BLaER1 (cell line): ENCODE measurements at regions not wholly inside any gene's neighbourhood (a gene's known extent, or its start where the extent isn't known, plus 50 kb on each side); places are given as distances from the start of the nearest gene placed in this dataset.

ENCODE experiments used
- H3K27ac ChIP-seq: shearing (Covaris generic); formaldehyde crosslinking; 2 replicates; pipeline ENCODE4 v1.8.1; 2022
- H3K27me3 ChIP-seq: shearing (Covaris generic); formaldehyde crosslinking; 2 replicates; pipeline ENCODE4 v1.8.1; 2022
- H3K36me3 ChIP-seq: shearing (Covaris generic); formaldehyde crosslinking; 2 replicates; pipeline ENCODE4 v1.8.1; 2022
- H3K4me1 ChIP-seq: shearing (Covaris generic); formaldehyde crosslinking; 2 replicates; pipeline ENCODE4 v1.8.1; 2022
- H3K4me2 ChIP-seq: shearing (Covaris generic); formaldehyde crosslinking; 2 replicates; pipeline ENCODE4 v1.8.1; 2022
- H3K4me3 ChIP-seq: shearing (Covaris generic); formaldehyde crosslinking; 2 replicates; pipeline ENCODE4 v1.8.1; 2022
- H3K9ac ChIP-seq: shearing (Covaris generic); formaldehyde crosslinking; 2 replicates; pipeline ENCODE4 v1.8.1; 2022
- H3K9me3 ChIP-seq: shearing (Covaris generic); formaldehyde crosslinking; 2 replicates; pipeline ENCODE4 v1.8.1; 2022
- H4K20me1 ChIP-seq: shearing (Covaris generic); formaldehyde crosslinking; 2 replicates; pipeline ENCODE4 v1.8.1; 2022
- Cebpa-rat ChIP-seq: shearing (Covaris generic); IDR thresholded peaks from 2 replicates; pipeline ENCODE4 v1.8.1; 2022

GRCh38 chr17:34126496-34126895 lies 128.6 kb upstream of the CCL2 start:
- TF ChIP-seq Cebpa-rat = no peak
- H3K9ac ChIP-seq = no peak overlapping the region
- peaks cover 13% of the 10 kb centered on the region for H3K4me1 ChIP-seq
- H3K4me2 ChIP-seq = no peak overlapping the region
- H3K36me3 ChIP-seq = no peaks in the 10 kb centered on the region
- no peaks in the 10 kb centered on the region for H3K9me3 ChIP-seq
- no peak overlapping the region for H3K4me3 ChIP-seq
- no peaks in the 10 kb centered on the region for H4K20me1 ChIP-seq
- H3K27me3 ChIP-seq = no peaks in the 10 kb centered on the region
- H3K27ac ChIP-seq = no peak overlapping the region

- H4K20me1 ChIP-seq = no peaks in the 10 kb centered on the region
- H3K4me2 ChIP-seq = no peak overlapping the region
- TF ChIP-seq Cebpa-rat = no peak
- no peaks in the 10 kb centered on the region for H3K27me3 ChIP-seq
- no peak overlapping the region for H3K27ac ChIP-seq
- peaks cover 13% of the 10 kb centered on the region for H3K4me1 ChIP-seq
- H3K9ac ChIP-seq = no peak overlapping the region
- no peaks in the 10 kb centered on the region for H3K9me3 ChIP-seq
- no peaks in the 10 kb centered on the region for H3K36me3 ChIP-seq
- no peak overlapping the region for H3K4me3 ChIP-seq
These were observed 128.1 kb upstream of the CCL2 start for GRCh38 chr17:34126965-34127364.

GRCh38 chr17:34130544-34130943 lies 124.5 kb upstream of the CCL2 start:
- no peaks in the 10 kb centered on the region for H4K20me1 ChIP-seq
- no peaks in the 10 kb centered on the region for H3K27me3 ChIP-seq
- H3K4me1 ChIP-seq = peaks cover 6% of the 10 kb centered on the region
- TF ChIP-seq Cebpa-rat = no peak
- H3K4me3 ChIP-seq = no peak overlapping the region
- H3K36me3 ChIP-seq = no peaks in the 10 kb centered on the region
- H3K9me3 ChIP-seq = no peaks in the 10 kb centered on the region
- no peak overlapping the region for H3K9ac ChIP-seq
- no peak overlapping the region for H3K27ac ChIP-seq
- no peak overlapping the region for H3K4me2 ChIP-seq

- H4K20me1 ChIP-seq = no peaks in the 10 kb centered on the region
- TF ChIP-seq Cebpa-rat = no peak
These were observed 123.7 kb upstream of the CCL2 start for GRCh38 chr17:34131386-34131785.

GRCh38 chr17:34133350-34133749 lies 121.7 kb upstream of the CCL2 start:
- no peak overlapping the region for H3K9ac ChIP-seq
- H3K4me2 ChIP-seq = no peak overlapping the region
- no peaks in the 10 kb centered on the region for H3K36me3 ChIP-seq
- H3K9me3 ChIP-seq = no peaks in the 10 kb centered on the region
- no peaks in the 10 kb centered on the region for H3K27me3 ChIP-seq
- TF ChIP-seq Cebpa-rat = no peak
- H3K4me1 ChIP-seq = no peaks in the 10 kb centered on the region
- no peaks in the 10 kb centered on the region for H4K20me1 ChIP-seq
- no peak overlapping the region for H3K27ac ChIP-seq
- no peak overlapping the region for H3K4me3 ChIP-seq

More at GRCh38 chr17:34131386-34131785, 123.7 kb upstream of the CCL2 start:
- no peak overlapping the region for H3K9ac ChIP-seq
- H3K27me3 ChIP-seq = no peaks in the 10 kb centered on the region
- no peak overlapping the region for H3K27ac ChIP-seq
- H3K4me1 ChIP-seq = no peaks in the 10 kb centered on the region
- H3K4me3 ChIP-seq = no peak overlapping the region
- no peak overlapping the region for H3K4me2 ChIP-seq
- no peaks in the 10 kb centered on the region for H3K9me3 ChIP-seq
- no peaks in the 10 kb centered on the region for H3K36me3 ChIP-seq

GRCh38 chr17:34135841-34136240 lies 119.2 kb upstream of the CCL2 start:
- no peak overlapping the region for H3K4me2 ChIP-seq

GRCh38 chr17:34140006-34140405 lies 115.1 kb upstream of the CCL2 start:
- no peak for TF ChIP-seq Cebpa-rat
- Histone ChIP-seq H4K20me1 (no peaks in the 10 kb centered on the region), H3K9ac (no peak overlapping the region), H3K27ac (no peak overlapping the region), H3K36me3 (no peaks in the 10 kb centered on the region), H3K4me1 (peaks cover 7% of the 10 kb centered on the region), H3K27me3 (no peaks in the 10 kb centered on the region), H3K4me3 (no peak overlapping the region), H3K9me3 (no peaks in the 10 kb centered on the region), H3K4me2 (peak overlapping the region; percentile 38)

More at GRCh38 chr17:34135841-34136240, 119.2 kb upstream of the CCL2 start:
- Histone ChIP-seq H3K9me3 (no peaks in the 10 kb centered on the region), H3K27ac (no peak overlapping the region), H3K4me3 (no peak overlapping the region), H3K9ac (no peak overlapping the region), H3K4me1 (peaks cover 7% of the 10 kb centered on the region), H3K27me3 (no peaks in the 10 kb centered on the region), H3K36me3 (no peaks in the 10 kb centered on the region), H4K20me1 (no peaks in the 10 kb centered on the region)
- no peak for TF ChIP-seq Cebpa-rat

GRCh38 chr17:34141590-34141989 lies 113.5 kb upstream of the CCL2 start:
- H3K36me3 ChIP-seq = no peaks in the 10 kb centered on the region
- peaks cover 7% of the 10 kb centered on the region for H3K4me1 ChIP-seq
- no peaks in the 10 kb centered on the region for H4K20me1 ChIP-seq
- H3K27ac ChIP-seq = no peak overlapping the region
- no peak for TF ChIP-seq Cebpa-rat
- H3K27me3 ChIP-seq = no peaks in the 10 kb centered on the region
- H3K4me3 ChIP-seq = no peak overlapping the region
- H3K9ac ChIP-seq = no peak overlapping the region
- no peaks in the 10 kb centered on the region for H3K9me3 ChIP-seq
- no peak overlapping the region for H3K4me2 ChIP-seq

- no peak overlapping the region for H3K27ac ChIP-seq
- no peaks in the 10 kb centered on the region for H3K27me3 ChIP-seq
- no peaks in the 10 kb centered on the region for H3K9me3 ChIP-seq
- no peaks in the 10 kb centered on the region for H3K36me3 ChIP-seq
- no peak overlapping the region for H3K9ac ChIP-seq
- peaks cover 7% of the 10 kb centered on the region for H3K4me1 ChIP-seq
- no peak for TF ChIP-seq Cebpa-rat
- H4K20me1 ChIP-seq = no peaks in the 10 kb centered on the region
- H3K4me2 ChIP-seq = no peak overlapping the region
- H3K4me3 ChIP-seq = no peak overlapping the region
These were observed 111.7 kb upstream of the CCL2 start for GRCh38 chr17:34143430-34143829.

- Histone ChIP-seq H4K20me1 (no peaks in the 10 kb centered on the region), H3K4me3 (no peak overlapping the region), H3K27ac (no peak overlapping the region), H3K27me3 (no peaks in the 10 kb centered on the region), H3K36me3 (no peaks in the 10 kb centered on the region), H3K4me1 (no peaks in the 10 kb centered on the region), H3K9ac (no peak overlapping the region), H3K9me3 (no peaks in the 10 kb centered on the region), H3K4me2 (no peak overlapping the region)
- no peak for TF ChIP-seq Cebpa-rat
These were observed 108.5 kb upstream of the CCL2 start for GRCh38 chr17:34146440-34147043.

- H3K9me3 ChIP-seq = no peaks in the 10 kb centered on the region
- H3K27me3 ChIP-seq = no peaks in the 10 kb centered on the region
- no peak overlapping the region for H3K4me3 ChIP-seq
- no peak overlapping the region for H3K9ac ChIP-seq
- H3K4me1 ChIP-seq = peaks cover 17% of the 10 kb centered on the region
- H3K36me3 ChIP-seq = no peaks in the 10 kb centered on the region
- H3K27ac ChIP-seq = no peak overlapping the region
- H4K20me1 ChIP-seq = no peaks in the 10 kb centered on the region
- H3K4me2 ChIP-seq = no peak overlapping the region
- TF ChIP-seq Cebpa-rat = no peak
These were observed 104.0 kb upstream of the CCL2 start for GRCh38 chr17:34151102-34151501.
